GM18505 (cell line): ENCODE measurements at regions not wholly inside any gene's neighbourhood (a gene's known extent, or its start where the extent isn't known, plus 50 kb on each side); places are given as distances from the start of the nearest gene placed in this dataset.
"Not testable (repeated sequence)": the region's sequence is repeated elsewhere in the genome, so short reads cannot be mapped to it uniquely, and the experiment has no call there.

Experiments used
- ATAC-seq: cut with Tn5 transposase; IDR thresholded peaks from one replicate; pipeline ENCODE4 v1.9.1; 2021; ENCODE audit not compliant: unreplicated experiment
- POLR2A ChIP-seq: IDR thresholded peaks from 4 replicates; pipeline ENCODE4 v1.6.1; 2011; ENCODE audit warnings: borderline replicate concordance; ENCODE audit not compliant: insufficient read depth, insufficient read length; ENCODE audit errors: extremely low read depth

GRCh38 chr1:8161546-8162105, 135.5 kb upstream of the ERRFI1 start:
- no peak for TF ChIP-seq POLR2A

DNA sequence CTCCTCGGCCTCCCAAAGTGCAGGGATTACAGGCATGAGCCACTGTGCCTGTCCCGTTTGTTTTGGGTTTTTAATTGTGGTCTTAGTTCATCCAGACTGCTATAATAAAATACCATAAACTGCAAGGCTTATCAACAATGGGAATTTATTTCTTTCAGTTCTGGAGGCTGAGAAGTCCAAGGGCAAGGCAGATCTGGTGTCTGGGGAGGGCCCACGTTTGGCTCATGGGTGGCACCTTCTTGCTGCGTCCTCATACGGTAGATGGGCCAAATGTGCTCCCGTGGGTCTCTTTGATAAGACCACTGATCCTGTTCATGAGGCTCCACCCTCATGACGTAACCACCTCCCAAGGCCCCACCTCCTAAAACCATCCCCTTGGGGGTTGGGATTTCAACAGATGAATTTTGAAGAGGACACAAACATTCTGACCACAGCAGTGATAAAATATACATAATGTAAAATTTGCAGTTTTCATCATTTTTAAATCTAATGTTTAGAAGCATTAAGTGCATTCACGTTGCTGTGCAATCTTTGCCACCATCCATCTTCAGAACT, 133.4 kb upstream of the ERRFI1 start:
- ATAC-seq: no peak

More at GRCh38 chr1:8161546-8162105, 135.5 kb upstream of the ERRFI1 start:
- ATAC-seq: no peak

DNA sequence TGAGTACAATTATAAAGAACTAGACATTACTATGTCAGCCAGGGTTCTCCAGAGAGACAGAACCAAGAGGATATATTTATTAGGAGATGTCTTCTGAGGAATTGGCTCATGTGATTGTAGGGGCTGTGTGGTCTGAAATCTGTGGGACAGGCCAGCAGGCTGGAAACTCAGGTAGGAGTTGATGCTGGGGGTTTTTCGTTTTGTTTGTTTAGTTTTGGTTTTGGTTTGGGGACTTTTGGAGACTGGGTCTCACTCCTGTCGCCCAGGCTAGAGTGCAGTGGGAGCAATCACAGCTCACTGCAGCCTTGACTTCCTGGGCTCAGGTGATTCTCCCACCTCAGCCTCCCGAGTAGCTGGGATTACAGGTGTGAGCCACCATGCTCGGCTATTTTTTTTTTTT, 132.9 kb upstream of the ERRFI1 start:
- ATAC-seq: no peak
- no peak for TF ChIP-seq POLR2A

More for the DNA sequence above, 133.4 kb upstream of the ERRFI1 start:
- TF ChIP-seq POLR2A: no peak

GRCh38 chr1:8157765-8158164, 131.7 kb upstream of the ERRFI1 start:
- no peak for ATAC-seq
- TF ChIP-seq POLR2A: no peak

DNA sequence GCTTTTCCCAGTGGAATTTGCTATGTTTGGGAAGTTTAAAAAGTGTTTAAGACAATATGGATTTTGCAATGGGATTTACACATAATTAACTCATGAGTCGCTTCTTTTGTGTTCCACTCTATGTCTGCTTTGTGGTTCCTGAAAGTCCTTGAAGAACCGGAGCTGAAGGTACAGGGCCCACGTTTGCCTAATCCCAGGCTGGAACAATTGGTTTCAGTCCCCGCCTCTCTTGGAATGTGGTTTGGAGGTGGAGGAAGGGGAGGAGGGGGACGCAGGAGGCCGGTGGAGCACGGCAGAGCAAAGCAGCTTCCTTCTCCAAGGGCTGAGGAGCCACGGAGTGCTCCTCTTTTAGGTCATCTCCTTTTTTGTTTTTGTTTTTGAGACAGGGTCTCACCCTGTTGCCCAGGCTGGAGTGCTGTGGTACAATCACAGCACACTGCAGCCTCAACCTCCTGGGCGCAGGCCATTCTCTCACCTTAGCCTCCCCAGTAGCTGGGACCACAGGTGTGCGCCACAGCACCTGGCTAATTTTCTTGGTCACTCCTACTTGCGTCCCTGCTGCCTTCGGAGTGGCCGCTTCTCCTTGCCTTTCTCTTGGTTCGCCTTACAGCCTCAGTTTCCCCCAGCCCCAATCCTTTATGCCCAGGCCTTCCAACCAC, 129.5 kb upstream of the ERRFI1 start:
- no peak for TF ChIP-seq POLR2A
- no peak for ATAC-seq

- TF ChIP-seq POLR2A: no peak
- ATAC-seq: no peak
Observed at GRCh38 chr1:8154621-8155052, 128.5 kb upstream of the ERRFI1 start.

DNA sequence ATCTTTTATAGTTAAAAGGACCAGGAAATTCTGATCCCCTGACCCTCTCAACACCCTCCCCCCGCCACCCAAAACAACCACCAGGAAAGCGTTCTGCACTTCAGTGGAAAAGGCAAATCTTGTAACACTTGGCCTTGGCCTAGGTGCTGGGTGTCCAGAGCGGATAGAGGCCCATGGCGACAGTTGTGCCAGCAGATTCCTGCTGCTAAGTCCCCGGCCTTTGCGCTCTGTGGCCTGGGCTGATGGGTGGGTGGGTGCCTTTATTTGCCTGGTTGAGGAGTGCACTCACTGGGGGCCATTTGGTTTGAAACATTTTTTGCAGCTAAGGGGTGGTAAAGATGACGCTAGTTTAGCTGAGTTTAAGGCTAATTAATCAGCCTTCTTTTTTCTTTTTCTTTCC, 127.9 kb upstream of the ERRFI1 start:
- TF ChIP-seq POLR2A: no peak
- no peak for ATAC-seq

DNA sequence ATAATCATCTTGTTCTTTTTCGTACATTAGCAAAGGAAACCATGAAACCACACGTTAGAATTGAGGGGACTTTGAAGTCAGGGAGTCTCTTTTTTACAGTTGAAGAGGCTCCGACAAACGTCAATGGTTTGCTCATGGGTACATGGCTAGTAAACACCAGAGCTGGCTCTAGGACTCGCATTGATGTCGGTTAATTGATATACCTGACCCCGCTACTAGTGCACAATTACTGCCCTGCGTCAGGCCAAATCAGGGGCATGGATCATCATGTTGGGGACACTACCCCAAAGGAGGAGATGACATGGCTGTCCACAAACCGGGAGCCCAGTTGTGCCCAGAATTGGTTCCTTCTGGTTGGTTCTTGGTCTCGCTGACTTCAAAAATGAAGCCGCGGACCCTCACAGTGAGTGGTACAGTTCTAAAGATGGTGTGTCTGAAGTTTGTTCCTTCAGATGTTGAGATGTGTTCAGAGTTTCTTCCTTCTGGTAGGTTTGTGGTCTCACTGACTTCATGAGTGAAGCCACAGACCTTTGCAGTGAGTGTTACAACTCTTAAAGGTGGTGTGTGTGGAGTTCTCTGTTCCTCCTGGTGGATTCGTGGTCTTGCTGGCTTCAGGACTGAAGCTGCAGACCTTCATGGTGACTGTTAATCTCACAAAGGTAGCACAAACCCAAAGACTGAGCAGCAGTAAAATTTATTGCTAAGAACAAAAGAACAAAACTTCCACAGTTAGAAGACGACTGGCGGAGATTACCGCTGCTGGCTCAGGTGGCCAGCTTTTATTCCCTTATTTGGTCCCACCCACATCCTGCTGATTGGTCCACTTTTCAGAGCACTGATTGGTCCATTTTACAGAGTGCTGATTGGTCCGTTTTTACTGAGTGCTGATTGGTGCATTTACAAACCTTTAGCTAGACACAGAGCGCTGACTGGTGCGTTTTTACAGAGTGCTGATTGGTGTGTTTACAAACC, 126.9 kb upstream of the ERRFI1 start:
- no peak for TF ChIP-seq POLR2A
- ATAC-seq: no peak

DNA sequence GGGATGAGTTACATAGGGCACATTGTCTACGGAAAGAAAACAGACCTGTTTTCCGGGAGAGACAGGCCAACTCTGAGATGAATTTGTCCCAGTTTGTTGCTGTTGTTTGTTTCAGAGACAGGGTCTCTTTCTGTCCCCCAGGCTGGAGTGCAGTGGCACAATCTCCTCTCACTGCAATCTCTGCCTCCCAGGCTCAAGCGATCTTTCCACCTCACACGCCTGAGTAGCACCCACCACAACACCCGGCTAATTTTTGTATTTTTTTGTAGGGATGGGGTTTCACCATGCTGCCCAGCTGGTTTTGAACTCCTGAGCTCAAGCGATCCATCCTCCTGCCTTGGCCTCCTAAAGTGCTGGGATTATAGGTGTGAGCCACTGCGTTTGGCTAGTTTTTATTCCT, 125.5 kb upstream of the ERRFI1 start:
- ATAC-seq: no peak
- no peak for TF ChIP-seq POLR2A

- ATAC-seq: not testable (repeated sequence)
Observed at GRCh38 chr1:8149756-8150155, 123.6 kb upstream of the ERRFI1 start.

- TF ChIP-seq POLR2A: no peak
- no peak for ATAC-seq
Observed at GRCh38 chr1:8147956-8148355, 121.8 kb upstream of the ERRFI1 start.

- ATAC-seq: no peak
- no peak for TF ChIP-seq POLR2A
Observed at GRCh38 chr1:8146257-8146855, 120.2 kb upstream of the ERRFI1 start.

DNA sequence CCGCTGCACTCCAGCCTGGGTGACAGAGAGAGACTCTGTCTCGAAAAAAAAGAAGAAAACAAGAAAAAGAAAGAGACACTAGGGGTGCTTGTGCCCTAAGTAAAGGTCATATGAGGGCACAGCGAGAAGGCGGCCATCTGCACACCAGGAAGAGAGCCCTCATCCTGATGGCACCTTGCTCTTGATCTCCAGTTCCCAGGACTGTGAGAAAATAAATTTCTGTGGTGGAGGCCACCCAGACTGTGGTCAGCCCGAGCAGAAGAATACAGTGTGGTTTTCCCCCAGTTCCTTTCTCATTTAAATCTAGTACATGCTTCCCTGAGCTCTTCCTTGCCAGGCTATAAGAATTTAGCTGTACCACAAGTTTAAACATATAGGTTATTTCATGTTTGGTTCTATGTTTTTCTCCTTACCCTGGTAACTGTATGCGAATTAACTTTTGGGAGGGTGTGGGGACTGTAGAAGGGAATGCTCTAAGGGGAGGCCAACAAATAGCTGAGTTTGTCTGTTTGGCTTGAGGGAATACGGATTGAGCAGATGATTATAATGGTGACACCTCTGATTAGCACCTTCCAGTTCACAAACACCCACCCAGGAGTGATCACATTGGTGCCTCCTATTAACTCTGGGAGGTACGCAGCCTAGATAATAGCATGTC, 119.6 kb upstream of the ERRFI1 start:
- no peak for ATAC-seq
- TF ChIP-seq POLR2A: no peak

- no peak for TF ChIP-seq POLR2A
- ATAC-seq: no peak
Observed at GRCh38 chr1:8144323-8144722, 118.2 kb upstream of the ERRFI1 start.
